Calu3 (cell line): ENCODE measurements at regions not wholly inside any gene's neighbourhood (a gene's known extent, or its start where the extent isn't known, plus 50 kb on each side); places are given as distances from the start of the nearest gene placed in this dataset.
"Not testable (repeated sequence)": the region's sequence is repeated elsewhere in the genome, so short reads cannot be mapped to it uniquely, and the experiment has no call there.

Experiments
- BruUV-seq: library from RNA; stranded (reverse); fragments of 400-500 nt; replicated peaks from 2 replicates; lab custom pipeline; 2021; lab: Mats Ljungman, UMichigan
- CTCF ChIA-PET: fragments of 300-600 bp; sonication (Branson Sonifier 250); formaldehyde crosslinking; loops from one replicate; lab custom pipeline; 2022; ENCODE audit warnings: antibody characterized with exemption; lab: Charles Lee
- DNase-seq: peaks from one replicate; pipeline ENCODE4 v3.0.0; 2022
- H3K27ac Mint-ChIP-seq: one replicate; pipeline ENCODE4 v1.8.0; 2022; ENCODE audit warnings: mixed read lengths; ENCODE audit not compliant: unreplicated experiment
- H3K27me3 Mint-ChIP-seq: one replicate; pipeline ENCODE4 v1.8.0; 2022; ENCODE audit warnings: mixed read lengths; ENCODE audit not compliant: unreplicated experiment
- H3K36me3 Mint-ChIP-seq: one replicate; pipeline ENCODE4 v1.8.0; 2022; ENCODE audit warnings: mild to moderate bottlenecking, moderate library complexity, mixed read lengths; ENCODE audit not compliant: insufficient read depth, unreplicated experiment
- H3K4me1 Mint-ChIP-seq: one replicate; pipeline ENCODE4 v1.8.0; 2022; ENCODE audit warnings: mild to moderate bottlenecking, low read depth, mixed read lengths; ENCODE audit not compliant: unreplicated experiment
- H3K4me3 Mint-ChIP-seq: one replicate; pipeline ENCODE4 v1.8.0; 2022; ENCODE audit warnings: mild to moderate bottlenecking, low read depth, moderate library complexity, mixed read lengths; ENCODE audit not compliant: unreplicated experiment
- H3K9me3 Mint-ChIP-seq: one replicate; pipeline ENCODE4 v1.8.0; 2022; ENCODE audit warnings: low read depth, mixed read lengths; ENCODE audit not compliant: unreplicated experiment
- CTCF ChIP-seq: fragments of 200-600 bp; IDR thresholded peaks from one replicate; pipeline ENCODE4 v1.8.0; 2022; ENCODE audit warnings: antibody characterized with exemption; ENCODE audit not compliant: unreplicated experiment
- intact Hi-C: fragments of 100-400 bp; cut with micrococcal nuclease; formaldehyde crosslinking; loops from one replicate; pipeline ENCODE4 v1.10.0; 2022; ENCODE audit not compliant: unreplicated experiment

- intact Hi-C loops: no loop called here
- Mint-ChIP-seq H3K36me3 (no peaks in the 10 kb centered on the region), H3K27ac (no peak overlapping the region), H3K4me1 (no peaks in the 10 kb centered on the region), H3K27me3 (no peaks in the 10 kb centered on the region), H3K9me3 (no peaks in the 10 kb centered on the region), H3K4me3 (no peak overlapping the region)
- CTCF ChIA-PET: no interaction called here
- DNase-seq: no peak
- BruUV-seq: no TSS peak
- no peak for TF ChIP-seq CTCF
Observed at GRCh38 chr22:11253000-11253511, 4274.9 kb upstream of the OR11H1 start.

GRCh38 chr22:11270981-11271380 lies 4257.0 kb upstream of the OR11H1 start:
- H3K27ac Mint-ChIP-seq, H3K27me3 Mint-ChIP-seq, CTCF ChIA-PET, H3K36me3 Mint-ChIP-seq, H3K4me3 Mint-ChIP-seq, H3K9me3 Mint-ChIP-seq, BruUV-seq, H3K4me1 Mint-ChIP-seq, DNase-seq, intact Hi-C loops: not testable (repeated sequence)

GRCh38 chr22:11285116-11285838 lies 4242.7 kb upstream of the OR11H1 start:
- H3K4me1 Mint-ChIP-seq, H3K27me3 Mint-ChIP-seq, CTCF ChIA-PET, H3K4me3 Mint-ChIP-seq, intact Hi-C loops, H3K27ac Mint-ChIP-seq, BruUV-seq, H3K36me3 Mint-ChIP-seq: not testable (repeated sequence)
- peak; percentile 14 for DNase-seq
- H3K9me3 Mint-ChIP-seq: peaks cover 11% of the 10 kb centered on the region

GRCh38 chr22:11285839-11286205 lies 4242.2 kb upstream of the OR11H1 start:
- H3K36me3 Mint-ChIP-seq, DNase-seq, H3K4me3 Mint-ChIP-seq, BruUV-seq, H3K27ac Mint-ChIP-seq, CTCF ChIA-PET, H3K4me1 Mint-ChIP-seq, H3K27me3 Mint-ChIP-seq, intact Hi-C loops: not testable (repeated sequence)
- H3K9me3 Mint-ChIP-seq: peaks cover 13% of the 10 kb centered on the region

- H3K9me3 Mint-ChIP-seq: peaks cover 18% of the 10 kb centered on the region
- DNase-seq, CTCF ChIA-PET, H3K27me3 Mint-ChIP-seq, intact Hi-C loops, BruUV-seq, H3K36me3 Mint-ChIP-seq, H3K4me3 Mint-ChIP-seq, H3K27ac Mint-ChIP-seq, H3K4me1 Mint-ChIP-seq: not testable (repeated sequence)
Observed at GRCh38 chr22:11288246-11289220, 4239.5 kb upstream of the OR11H1 start.

GRCh38 chr22:11298126-11298893 lies 4229.7 kb upstream of the OR11H1 start:
- CTCF ChIA-PET, DNase-seq, H3K4me3 Mint-ChIP-seq, H3K4me1 Mint-ChIP-seq, intact Hi-C loops, H3K27me3 Mint-ChIP-seq, H3K27ac Mint-ChIP-seq, H3K36me3 Mint-ChIP-seq, BruUV-seq: not testable (repeated sequence)
- H3K9me3 Mint-ChIP-seq: peaks cover 19% of the 10 kb centered on the region

GRCh38 chr22:11302427-11302826 lies 4225.6 kb upstream of the OR11H1 start:
- intact Hi-C loops, H3K4me3 Mint-ChIP-seq, H3K4me1 Mint-ChIP-seq, DNase-seq, H3K27ac Mint-ChIP-seq, H3K27me3 Mint-ChIP-seq, H3K36me3 Mint-ChIP-seq, BruUV-seq, CTCF ChIA-PET: not testable (repeated sequence)
- H3K9me3 Mint-ChIP-seq: peaks cover 25% of the 10 kb centered on the region

- DNase-seq, H3K4me3 Mint-ChIP-seq, H3K4me1 Mint-ChIP-seq, CTCF ChIA-PET, intact Hi-C loops, H3K27me3 Mint-ChIP-seq, BruUV-seq, H3K27ac Mint-ChIP-seq, H3K36me3 Mint-ChIP-seq: not testable (repeated sequence)
- peaks cover 29% of the 10 kb centered on the region for H3K9me3 Mint-ChIP-seq
Observed at GRCh38 chr22:11302904-11303303, 4225.1 kb upstream of the OR11H1 start.
